OCI-LY1 (cell line): ENCODE measurements at regions not wholly inside any gene's neighbourhood (a gene's known extent, or its start where the extent isn't known, plus 50 kb on each side); places are given as distances from the start of the nearest gene placed in this dataset.

Experiments used
- CTCF ChIP-seq: fragments of 200-600 bp; sonication (generic), shearing (Covaris generic); IDR thresholded peaks from 2 replicates; pipeline ENCODE4 v1.5.1; 2017; ENCODE audit warnings: mild to moderate bottlenecking, antibody characterized with exemption, low read length, moderate library complexity, mixed read lengths
- EZH2 ChIP-seq: fragments of 200-600 bp; sonication (generic), shearing (Covaris generic); IDR thresholded peaks from 2 replicates; pipeline ENCODE4 v1.8.0; 2017; ENCODE audit warnings: borderline replicate concordance, mixed run types, mild to moderate bottlenecking, antibody characterized with exemption, low read length, moderate library complexity, mixed read lengths

- TF ChIP-seq CTCF (no peak), EZH2 (no peak)
These were observed 276.6 kb downstream of the CMPK2 start for GRCh38 chr2:6589150-6589549.
